ENCODE measurements at regions not wholly inside any gene's neighbourhood (a gene's known extent, or its start where the extent isn't known, plus 50 kb on each side); places are given as distances from the start of the nearest gene placed in this dataset.

GRCh38 chr3:103894162-103894822, 1459.5 kb downstream of the ZPLD1 start:
- TF ChIP-seq, protein P1, sequence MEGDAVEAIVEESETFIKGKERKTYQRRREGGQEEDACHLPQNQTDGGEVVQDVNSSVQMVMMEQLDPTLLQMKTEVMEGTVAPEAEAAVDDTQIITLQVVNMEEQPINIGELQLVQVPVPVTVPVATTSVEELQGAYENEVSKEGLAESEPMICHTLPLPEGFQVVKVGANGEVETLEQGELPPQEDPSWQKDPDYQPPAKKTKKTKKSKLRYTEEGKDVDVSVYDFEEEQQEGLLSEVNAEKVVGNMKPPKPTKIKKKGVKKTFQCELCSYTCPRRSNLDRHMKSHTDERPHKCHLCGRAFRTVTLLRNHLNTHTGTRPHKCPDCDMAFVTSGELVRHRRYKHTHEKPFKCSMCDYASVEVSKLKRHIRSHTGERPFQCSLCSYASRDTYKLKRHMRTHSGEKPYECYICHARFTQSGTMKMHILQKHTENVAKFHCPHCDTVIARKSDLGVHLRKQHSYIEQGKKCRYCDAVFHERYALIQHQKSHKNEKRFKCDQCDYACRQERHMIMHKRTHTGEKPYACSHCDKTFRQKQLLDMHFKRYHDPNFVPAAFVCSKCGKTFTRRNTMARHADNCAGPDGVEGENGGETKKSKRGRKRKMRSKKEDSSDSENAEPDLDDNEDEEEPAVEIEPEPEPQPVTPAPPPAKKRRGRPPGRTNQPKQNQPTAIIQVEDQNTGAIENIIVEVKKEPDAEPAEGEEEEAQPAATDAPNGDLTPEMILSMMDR (IDR thresholded peaks at IDR 0.05; ENCODE audit: borderline replicate concordance, extremely low read depth, low read length, poor library complexity, severe bottlenecking): no peak
- no peak for TF ChIP-seq EZH2 (IDR thresholded peaks at IDR 0.05; ENCODE audit: borderline replicate concordance, low read depth, low read length, severe bottlenecking)
